NCI-H187 treated with DMSO at 0.1 percent for 48 hours (cell line): ENCODE measurements at regions not wholly inside any gene's neighbourhood (a gene's known extent, or its start where the extent isn't known, plus 50 kb on each side); places are given as distances from the start of the nearest gene placed in this dataset.

Experiments
- DNase-seq: peaks from one replicate; lab custom pipeline; 2025; lab: John Stamatoyannopoulos, UW

DNA sequence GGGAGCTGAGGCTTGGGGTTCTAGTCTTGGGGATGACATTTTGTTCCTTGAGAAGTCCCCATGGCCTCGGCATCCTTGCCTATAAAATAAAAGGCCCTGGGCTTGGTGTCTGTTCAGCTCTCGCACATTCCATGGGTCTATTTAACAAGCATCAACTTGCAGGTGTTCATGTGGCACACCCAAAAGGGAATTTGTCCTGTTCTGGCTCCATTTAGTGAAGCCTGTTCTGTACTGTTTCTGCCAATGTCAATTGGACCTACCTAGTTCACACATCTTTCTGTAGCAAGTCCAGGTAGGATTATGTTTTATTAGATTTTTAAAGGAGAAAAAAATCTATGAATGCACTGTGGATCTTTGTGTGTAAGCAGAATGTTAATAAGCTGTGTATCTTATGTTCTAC, 262.0 kb downstream of the HIVEP2 start:
- no peak for DNase-seq

DNA sequence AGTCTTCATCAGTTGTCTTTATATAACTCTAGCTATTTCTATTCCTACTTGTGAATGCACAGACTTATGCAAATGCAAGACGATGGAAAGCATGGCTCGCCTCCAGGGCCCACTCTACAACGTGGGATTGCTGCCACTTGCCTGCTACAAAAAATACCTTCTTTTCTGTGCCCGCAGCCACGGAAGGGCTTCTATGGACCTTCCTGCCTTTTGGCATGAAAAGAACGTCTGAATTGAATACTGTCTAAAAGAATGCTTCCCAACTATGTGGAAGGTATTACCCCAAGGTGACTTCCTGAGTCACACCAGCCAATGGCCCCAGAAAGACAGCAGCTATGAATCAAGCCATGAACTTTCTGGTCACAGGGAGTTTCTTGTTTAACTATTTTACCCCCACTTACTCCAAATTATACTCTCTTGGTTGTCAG, 261.2 kb downstream of the HIVEP2 start:
- DNase-seq: no peak

DNA sequence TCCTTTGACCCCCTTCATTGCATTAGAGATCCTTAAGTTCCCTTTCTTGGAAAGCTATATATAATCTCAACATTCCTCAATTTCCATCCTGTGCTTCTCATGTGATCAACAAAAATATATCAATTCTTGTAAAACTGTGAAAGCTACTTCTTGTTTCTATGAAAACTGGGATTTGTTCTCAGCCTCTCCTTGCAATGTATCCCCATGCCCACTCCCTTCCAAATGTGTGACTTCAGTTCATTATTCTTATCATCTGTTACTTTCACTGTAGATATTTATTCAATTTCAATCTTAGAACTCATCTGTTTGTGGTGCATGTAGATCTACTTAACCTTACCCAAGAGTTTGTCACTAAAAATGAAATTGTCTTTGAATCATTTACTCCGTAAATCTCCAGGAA, 260.6 kb downstream of the HIVEP2 start:
- DNase-seq: no peak

DNA sequence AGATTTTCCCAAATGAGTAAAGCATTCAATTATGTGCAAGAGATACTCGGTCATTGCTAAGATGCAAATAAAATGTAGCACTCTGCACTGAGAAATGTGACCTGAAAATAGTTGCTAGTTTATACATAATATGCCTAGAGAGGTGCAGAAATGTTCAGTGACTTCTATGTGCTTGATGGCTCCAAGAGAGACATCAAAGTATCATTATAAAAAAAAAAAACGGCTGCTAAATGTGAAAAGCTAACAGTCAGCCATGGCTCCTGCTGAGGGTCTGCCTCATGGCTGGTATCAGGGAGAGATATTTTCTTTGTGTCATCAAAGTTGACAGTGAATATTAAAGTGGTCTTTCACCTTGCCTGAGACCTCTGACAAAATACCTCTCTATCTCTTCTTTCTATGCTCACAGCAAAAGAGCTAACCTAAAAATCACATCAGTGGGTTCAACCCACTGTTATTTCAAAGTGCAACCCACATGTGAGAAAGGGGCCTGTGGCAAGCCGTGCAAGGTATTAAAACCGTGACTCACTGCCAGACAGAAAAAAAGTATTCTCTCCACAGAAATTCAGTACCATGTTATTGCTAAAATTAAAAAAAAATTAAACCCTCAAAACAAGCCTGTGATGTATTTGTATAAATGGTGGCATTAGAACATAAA, 259.0 kb downstream of the HIVEP2 start:
- no peak for DNase-seq

DNA sequence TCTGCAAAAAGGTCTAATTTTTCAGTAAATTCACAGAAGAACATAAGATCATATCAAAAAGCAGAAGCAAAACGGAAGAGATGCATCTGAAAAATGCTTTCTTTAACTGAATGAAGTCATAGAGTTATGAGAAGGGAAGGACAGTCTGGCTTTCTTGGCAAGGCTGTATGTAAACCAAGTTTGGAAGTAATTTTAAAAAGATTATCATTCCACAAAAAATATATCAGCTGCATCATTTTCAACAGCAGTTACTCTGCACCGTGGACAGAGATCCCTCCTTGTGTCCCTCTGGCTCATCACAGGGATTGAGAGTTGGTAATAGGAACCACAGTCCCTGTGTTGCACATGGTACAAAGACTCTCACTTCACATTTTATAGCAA, 258.5 kb downstream of the HIVEP2 start:
- DNase-seq: no peak

DNA sequence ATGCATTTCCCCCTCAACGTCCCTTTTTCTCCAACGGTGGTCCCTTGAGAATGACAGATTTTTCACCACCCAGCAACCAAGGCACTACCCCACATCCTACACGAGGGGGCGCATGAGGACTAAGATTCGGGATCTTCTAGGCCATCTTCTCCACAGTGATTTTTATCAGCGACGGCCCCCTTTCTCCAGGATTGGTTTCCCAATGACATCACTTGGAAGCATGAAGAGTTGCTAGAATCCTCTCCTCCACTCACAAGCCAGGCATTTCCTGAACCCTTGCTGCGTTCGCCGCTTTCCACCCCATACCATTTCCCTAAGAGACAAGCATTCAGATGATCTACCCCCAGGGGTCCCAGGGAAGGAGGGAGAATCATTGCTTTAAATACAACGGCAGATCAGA, 252.0 kb downstream of the HIVEP2 start:
- peak; percentile 4 for DNase-seq

DNA sequence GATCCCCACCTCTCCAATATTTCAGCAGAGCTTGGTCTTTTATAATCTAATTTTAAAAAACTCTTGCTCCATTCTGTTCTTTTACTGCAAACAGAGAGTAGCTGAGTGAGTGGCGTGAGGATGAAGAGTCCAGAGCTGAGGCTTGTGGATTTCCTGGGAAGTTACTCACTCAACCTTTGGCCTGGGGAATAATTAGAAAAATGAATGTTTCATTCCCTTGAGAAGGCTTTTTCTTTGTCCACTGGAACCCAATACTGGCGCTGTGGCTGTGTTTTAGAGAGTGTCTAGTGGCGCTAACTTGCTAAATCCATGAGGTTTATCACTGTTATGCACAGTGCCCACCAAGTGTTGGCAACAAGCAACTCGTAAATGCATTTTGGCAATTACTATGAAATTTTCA, 251.5 kb downstream of the HIVEP2 start:
- DNase-seq: no peak

DNA sequence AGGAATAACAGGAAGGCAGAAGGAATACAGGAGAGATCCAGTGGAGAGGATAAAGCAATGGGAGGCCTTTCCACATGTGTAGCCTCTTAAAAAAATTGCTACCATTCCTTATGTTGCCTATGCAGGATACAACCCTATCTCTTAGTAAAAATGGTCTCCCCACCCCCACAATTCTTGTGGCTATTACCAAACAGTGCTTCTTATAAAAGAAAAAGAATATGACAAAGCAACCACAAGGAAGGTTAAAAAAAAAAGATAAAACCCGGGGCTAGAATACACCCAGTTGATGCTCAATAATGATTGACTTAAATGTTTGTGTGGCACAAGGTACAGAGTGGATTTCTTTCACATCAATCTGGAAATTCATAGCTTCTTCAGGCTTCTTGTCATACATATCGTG, 250.9 kb downstream of the HIVEP2 start:
- no peak for DNase-seq

DNA sequence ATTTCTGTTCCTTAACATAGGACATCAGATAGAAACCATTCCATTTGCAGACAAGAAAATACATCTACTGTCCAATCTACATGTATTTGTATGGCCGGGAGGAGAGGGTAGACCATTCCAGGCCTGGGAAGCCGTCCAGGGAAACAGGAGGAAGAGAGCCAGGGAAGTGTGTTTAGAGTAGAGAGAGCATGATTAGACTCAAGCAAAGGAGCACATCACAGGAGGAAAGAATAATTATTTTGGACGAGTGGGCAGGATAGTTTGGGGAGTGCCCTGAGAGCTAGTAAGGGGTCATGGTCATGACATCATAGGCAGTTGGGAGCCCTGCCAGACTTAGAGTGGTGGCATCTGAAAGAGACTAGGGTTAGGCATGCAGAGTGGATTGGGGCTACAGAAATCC, 250.0 kb downstream of the HIVEP2 start:
- DNase-seq: no peak

DNA sequence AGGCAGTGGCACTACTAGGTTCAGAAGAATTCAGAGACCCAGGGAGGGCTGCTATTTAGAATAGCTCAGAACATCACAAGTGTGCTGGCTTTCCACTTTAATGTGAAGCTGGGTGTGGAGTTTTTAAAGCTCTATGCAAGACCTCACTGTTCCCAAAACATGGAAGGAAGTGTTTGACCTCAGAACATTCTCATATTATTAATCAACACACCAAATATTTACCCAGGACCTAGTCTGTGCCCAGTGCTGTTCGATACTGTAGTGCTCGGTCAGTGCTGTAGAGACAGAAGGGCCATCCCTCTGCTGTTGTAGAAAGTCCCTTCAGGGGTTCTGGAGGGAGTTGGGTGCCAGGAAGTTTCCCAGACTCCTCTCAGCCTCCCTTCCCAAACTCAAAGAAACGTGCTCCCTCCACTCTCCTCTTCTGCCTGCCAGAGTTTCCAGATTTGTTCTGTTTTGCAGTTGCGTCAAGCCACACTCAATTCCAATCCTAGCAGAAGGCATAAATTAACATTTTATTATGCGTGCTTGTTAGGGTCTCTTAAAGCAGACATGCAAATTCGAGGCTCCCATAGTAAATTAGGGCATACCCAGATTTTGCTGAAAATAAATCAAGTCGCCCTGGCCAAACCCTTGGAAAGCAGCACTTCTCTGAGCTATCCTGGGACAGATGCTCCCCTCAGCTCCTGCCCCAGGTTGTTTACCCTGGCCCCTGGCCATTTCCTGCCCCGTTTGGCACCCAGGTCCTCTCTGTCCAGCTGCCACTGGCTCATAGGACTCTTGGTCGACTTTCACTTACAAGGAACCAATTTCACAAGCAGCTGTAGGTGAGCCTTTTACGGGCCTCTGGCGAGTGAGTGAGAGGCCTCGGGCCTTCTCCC, 248.6 kb downstream of the HIVEP2 start:
- no peak for DNase-seq

DNA sequence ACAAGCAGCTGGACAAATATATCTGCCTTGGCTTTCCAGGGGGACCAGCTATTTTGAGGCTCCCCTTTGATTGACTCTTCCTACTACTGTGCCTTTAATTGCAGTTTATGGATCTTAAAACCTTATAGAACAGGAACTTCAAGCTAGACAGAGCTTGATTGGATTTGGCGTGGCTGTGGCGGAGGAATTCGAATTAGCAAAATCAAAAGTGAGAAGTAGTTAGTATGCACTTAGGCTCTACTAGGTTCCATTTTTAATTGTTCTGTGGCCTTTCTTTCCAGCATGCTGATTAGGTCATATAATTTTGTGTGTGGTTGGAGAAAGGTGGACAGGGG, 248.0 kb downstream of the HIVEP2 start:
- no peak for DNase-seq

DNA sequence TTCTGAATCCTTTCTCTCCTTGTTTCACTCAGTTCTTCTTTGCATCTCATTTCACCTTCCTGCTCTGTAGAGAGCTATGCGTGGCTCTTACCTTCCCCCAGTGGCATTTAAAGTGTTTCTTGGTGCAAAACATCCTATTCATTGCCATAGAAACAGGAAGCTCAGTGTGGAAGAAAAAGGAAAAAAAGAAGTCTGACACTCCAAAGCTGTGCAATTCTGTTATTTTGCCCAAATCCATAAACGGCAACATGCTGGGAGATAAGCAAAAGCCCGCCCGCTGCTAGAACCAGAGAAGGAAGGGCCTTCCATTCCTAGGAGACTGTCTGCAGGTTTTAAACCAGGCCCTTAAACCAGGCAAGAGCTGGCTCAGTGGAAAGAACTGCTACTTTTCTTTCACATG, 247.1 kb downstream of the HIVEP2 start:
- no peak for DNase-seq

DNA sequence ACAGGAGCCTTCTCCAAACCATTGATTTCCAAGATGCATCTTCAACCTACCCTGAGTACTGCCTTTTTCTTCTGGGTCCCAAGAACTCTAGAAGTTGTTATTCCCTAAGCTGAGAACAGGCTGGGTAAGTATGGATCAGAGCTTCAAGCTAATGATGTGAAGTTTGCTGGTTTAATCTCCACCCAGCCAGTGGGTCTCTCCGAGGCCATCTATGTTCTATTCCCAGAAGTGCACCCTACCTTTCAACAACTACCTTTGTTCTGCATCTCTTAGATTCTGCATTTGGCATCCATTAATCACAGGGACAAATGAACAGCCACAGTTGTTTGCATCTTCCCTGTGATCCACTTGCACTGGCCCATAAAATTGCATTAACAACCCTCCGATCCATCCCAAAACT, 246.2 kb downstream of the HIVEP2 start:
- no peak for DNase-seq

DNA sequence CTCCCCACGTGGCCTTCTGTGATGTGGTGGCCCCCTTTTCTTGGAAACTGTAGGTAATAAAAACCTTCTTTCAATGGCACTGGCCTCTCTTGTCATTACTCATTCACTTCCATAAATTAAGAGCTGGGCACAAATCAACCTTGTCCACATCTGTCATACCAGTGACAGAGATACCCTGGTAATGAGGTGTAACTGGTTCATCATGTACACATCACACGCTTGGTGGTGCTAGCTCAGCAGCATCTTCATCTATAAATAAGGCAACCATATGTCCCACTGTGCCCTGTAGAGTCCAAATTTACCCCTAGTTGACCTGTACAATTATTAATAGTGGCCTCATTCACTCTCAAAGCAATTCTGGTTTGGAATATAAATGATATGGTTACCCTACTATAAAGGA, 245.6 kb downstream of the HIVEP2 start:
- no peak for DNase-seq

DNA sequence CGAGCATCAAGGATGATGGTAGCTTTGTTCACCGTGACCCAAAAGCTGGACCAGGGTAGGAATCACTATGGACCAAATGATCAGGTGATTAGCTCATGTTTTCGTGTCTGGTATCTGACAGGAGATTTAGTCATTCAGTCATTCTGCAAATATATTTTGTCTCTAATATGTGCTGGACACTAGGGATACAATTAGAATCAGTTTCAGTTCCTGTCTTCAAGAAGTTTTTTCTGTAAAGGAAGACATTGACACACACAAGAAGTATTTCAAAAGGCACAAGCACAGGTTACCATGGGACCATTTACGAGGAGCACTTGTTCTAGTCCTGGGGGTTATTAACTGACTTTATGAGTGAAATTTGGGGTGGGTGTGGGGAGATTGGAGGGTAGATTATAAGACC, 244.9 kb downstream of the HIVEP2 start:
- DNase-seq: no peak

DNA sequence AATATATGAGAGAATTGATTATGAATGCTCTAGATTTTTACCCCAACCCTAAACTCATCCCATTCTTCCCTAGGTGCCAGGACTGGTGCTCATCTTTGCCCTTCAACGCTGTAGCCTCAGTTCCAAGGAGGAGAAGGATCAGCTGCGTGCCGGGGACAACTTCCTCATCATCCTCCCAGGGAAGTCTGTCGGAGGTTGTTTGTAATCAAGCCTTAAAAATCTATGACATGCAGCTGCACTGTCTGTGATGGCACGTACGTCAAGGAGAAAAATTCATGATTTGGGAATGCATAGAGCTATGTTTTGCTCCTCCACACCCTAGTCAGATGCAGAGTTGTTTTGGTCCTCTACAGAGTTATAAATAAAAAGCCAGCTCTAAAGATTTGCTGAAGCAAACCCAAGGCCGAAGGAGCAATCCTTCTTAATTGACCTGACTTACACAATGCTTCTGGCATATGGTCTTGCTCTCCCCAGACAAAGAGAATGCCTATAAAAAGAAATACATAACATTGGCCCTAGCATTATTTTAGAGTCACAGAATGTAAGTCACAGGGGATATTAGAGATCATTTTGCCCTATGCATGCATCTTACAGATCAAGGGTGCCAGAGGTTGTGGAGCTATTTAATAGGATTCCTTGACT, 244.2 kb downstream of the HIVEP2 start:
- DNase-seq: no peak
